DMS153 treated with DMSO at 0.1 percent for 48 hours (cell line): ENCODE measurements at regions not wholly inside any gene's neighbourhood (a gene's known extent, or its start where the extent isn't known, plus 50 kb on each side); places are given as distances from the start of the nearest gene placed in this dataset.
"Not testable (repeated sequence)": the region's sequence is repeated elsewhere in the genome, so short reads cannot be mapped to it uniquely, and the experiment has no call there.

Experiments
- DNase-seq: peaks from one replicate; lab custom pipeline; 2025; ENCODE audit not compliant: unreplicated experiment; lab: John Stamatoyannopoulos, UW

DNA sequence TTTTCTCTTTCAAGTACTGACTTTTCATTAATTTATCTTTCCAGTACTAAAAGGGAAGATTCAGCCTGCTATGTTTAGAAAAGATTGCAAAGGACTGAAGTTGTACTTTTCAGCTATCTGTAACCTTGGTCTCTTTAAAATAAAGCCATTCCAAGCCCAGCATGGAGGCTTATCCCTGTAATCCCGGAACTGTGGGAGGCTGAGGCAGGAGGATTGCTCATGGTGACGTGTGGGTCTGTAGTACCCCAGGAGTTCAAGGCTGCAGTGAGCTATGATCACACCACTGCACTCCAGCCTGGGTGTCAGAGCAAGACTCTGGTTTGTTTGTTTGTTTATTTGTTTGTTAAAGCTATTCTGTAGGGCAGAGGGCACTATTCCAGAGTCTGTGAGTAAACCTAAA is 50.6 kb upstream of the TMEM170B start:
- no peak for DNase-seq

DNA sequence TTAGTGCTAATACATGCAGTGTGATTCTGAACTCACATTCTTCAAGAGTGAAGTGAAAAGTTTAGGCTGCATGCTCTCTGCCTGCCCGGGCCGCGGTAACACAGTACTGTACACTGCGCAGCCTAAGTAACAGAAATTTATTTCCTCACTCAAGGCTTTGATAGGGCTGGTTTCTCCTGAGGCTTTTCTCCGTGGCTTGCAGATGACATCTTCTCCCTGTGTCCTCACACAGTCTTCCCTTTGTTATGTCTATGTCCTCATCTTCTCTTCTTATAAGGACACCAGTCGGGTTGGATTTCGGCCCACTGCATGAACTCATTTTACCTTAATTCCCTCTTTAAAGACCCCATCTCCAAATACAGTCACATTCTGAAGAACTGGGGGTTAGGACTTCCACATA is 51.1 kb upstream of the TMEM170B start:
- no peak for DNase-seq

DNA sequence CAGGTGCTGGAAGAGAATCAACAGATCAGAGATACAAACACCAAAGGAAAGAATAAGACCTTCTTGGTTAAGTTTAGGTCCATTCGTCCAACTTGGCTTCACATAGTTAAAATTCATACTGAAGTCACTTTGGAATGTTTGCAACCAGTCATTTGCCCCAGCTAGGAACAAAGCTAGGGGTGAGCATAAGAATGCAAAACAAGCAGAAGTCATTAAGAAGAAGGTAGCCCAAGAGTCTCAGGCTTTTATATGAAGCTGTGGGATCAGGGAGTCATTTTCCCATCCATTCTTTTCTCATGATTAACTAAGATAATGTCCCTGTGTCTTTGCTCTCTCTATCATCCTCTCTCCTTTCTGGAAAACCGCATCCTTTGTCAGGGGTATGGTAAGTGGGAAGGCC is 51.5 kb upstream of the TMEM170B start:
- DNase-seq: no peak

DNA sequence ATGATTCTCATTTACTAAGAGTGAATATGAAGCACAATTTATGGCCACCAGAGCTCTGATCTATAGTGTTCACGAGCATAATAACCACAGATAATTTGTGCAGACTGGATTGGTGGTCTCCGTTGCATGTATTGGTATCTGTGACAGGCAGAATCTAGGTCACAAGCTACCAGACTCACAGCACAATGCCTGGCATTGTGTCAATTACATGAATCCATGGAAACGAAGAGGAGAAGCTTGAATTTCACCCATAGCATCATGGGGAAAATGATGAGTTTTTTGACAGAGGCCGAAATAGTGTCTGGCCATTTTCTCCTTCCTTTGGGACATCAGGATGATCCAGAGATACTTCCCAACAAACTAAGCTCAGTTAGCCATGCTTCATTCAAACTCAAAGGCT is 52.3 kb upstream of the TMEM170B start:
- no peak for DNase-seq

DNA sequence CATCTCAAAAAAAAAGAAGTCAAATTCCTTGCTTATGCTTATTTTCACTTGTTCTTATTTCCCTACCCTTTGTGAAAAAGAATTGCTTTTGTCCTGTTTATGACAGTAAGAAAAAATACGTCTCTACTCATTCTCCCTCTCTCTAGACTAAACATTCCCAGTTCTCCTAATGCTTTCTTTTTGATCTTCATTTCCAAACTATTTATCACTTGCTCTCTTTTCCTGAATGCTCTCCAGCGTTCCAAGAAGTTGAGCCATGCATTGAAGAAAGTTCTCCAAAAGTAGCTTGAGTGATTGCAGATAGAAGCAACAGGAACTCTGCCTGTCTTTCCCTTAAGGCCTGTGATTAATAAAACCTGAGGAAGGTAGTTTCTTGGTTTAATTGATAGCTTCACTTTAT is 53.1 kb upstream of the TMEM170B start:
- DNase-seq: no peak

DNA sequence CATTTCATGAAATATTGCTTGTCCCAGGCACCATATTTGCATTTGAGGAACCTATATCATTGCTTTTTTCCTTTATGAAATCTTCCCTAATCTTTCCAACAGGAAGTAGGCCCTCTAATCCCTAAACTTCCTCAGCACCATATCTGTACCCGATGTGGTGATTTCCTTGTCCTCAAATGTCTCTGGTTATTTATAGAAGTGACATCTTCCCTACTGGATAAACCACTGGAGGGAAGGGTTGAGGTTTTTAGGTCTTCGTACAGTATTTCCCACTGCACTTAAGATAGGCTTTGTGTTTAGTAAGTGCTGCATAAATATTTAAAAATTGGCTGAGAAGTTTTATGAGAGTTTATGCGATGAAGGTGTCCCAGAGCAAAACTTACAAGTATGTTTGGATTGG is 54.9 kb upstream of the TMEM170B start:
- DNase-seq: no peak

DNA sequence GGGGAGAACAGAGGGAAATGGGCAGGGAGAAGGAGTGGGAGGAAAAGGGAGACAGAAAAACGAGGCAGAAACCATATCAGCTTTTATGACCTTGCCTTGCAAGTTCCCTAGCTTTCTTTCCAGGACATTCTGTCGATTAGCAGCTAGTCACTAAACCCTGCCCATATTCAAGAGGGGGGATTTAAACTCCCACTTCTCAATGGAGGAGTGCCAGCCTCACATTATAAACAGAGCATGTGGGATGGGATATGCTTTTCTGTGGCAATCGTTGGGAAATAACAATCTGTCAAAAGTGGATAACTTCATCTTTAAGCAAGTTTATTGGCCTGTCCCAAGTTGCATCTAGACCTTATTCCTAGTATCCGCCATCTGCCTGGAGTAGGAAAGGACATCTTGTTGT is 57.0 kb upstream of the TMEM170B start:
- DNase-seq: no peak

DNA sequence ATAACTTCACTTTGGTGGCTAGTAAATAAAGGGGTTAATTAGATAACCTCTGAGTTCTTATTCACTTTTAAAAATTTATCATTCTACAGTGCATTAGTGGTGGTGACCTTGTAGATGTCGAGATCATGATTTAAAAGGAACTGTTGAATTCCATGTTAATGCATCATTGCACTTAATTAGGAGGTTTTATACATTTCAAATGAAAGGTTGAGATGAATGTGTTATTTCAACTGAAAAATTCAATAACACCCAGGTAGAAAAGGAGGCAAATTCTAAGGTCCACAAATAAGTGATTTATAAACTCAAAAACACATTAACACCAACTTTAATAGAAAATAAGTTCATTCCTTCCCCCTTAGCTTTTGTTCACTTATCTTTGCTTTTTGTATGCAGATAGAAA is 58.3 kb upstream of the TMEM170B start:
- no peak for DNase-seq

DNA sequence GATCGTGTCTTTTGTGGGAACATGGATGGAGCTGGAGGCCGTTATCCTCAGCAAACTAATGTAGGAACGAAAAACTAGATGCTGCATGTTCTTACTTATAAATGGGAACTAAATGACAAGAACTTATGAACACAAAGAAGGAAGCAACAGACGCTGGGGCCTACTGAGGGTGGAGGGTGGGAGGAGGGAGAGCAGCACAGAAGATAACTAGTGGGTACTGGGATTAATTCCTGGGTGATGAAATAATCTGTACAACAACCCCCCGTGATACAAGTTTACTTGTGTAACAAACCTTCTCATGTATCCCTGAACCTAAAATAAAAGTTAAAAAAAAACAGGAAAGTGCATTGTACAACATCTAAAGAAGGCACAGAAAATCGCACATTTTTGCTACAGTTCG is 59.0 kb upstream of the TMEM170B start:
- DNase-seq: no peak

DNA sequence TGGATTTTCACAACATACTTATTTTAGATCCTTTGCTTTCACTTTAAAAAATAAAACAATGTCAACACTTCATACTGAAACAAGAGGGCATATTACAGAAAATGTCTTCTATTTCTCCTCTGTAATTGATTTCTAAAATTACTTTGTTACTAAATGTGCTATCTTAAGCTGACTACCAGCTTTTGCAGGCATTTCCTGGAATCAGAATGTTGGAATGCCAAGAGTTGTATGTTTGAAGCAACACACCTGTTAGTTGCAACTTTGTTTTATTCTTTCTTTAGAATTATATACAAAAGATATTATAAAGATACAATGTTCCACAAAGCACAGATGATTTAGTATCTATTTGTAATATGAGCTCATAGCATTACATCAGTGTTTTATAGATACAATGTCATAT is 62.5 kb upstream of the TMEM170B start:
- no peak for DNase-seq

DNA sequence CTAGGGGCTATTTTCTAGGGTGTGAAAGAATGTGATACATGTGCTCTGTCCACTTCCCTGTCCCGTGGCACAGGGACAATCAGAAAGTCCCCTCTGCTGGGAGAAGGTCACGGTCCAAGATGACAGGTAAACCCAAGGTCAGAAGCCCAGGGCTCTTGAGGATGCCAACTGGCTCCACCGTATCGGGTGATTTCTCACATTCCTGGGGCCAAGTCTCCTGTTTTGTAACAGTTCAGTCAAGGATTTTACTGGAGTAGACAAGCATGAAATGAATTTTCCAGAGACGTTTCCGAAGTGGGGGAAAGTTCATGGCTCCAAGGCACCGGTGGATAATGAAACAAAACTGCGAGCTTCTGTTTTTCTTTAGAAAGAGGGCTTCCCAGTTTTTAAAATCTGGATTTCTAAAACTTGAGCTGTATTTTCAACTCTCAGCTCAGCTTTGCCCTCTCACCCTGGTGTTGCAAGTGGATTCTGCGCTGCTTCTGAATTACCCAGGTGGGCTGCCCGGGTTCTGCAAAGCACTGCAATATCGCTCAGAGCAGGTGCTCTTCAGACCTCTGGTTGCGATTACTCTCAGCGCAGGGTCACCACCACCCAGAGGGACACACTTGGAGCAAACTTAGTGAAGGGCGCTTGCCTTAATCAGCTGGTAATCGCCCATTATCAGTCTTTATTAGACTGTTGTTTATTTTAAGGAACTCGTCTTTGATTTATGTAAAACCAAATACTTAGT is 64.4 kb upstream of the TMEM170B start:
- DNase-seq: no peak

DNA sequence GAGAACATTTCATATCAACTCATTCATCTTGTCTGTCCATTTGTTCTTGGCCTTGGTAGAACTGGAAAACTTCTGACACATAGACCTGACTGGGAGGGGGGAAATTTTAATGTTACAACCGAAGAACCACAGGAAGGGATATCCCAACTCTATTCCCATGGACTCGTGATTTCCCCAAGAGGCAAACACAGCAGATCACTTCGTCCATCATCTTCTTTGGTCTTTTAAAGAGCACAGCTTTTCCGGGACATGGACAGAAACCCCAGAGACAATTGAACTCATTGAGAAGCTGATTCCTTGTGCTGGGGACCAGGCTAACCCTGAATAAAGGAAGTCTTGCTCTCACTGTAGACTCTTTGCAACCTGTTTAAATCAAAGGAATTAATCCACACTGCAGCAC is 66.3 kb upstream of the TMEM170B start:
- DNase-seq: no peak

DNA sequence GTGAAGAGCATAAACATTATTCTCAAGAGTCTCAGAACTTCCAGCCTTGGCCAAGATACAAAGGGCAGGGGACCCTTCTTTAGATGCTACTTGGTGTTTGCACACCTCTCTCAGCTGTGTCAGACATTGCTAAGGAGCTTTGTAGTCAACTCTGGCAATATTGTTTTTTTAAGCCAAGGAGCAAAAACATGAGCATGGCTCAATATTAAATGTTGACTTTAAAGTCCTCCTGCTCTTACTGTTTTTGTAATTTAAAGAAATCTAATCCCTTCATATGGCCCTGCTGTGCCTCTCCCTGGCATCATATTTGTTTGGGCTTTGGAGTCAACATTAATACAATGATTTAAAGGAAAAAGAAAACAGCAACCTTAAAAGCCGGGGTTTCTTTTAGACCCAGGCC is 67.9 kb upstream of the TMEM170B start:
- DNase-seq: no peak

DNA sequence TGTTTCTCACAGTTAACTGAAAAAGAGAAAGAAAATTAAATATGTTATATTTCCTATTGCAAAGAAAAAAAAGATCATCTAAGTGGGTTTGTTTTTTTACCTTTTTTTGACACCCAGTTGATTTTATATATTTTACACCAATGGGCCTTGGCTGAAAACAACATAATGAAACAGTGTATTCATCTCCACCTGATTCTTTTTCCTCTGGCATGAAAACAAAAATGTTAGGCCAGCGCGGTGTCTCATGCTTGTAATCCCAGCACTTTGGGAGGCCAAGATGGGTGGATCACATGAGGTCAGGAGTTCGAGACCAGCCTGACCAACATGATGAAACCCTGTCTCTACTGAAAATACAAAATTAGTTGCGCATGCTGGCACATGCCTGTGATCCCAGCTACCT is 69.3 kb upstream of the TMEM170B start:
- not testable (repeated sequence) for DNase-seq

DNA sequence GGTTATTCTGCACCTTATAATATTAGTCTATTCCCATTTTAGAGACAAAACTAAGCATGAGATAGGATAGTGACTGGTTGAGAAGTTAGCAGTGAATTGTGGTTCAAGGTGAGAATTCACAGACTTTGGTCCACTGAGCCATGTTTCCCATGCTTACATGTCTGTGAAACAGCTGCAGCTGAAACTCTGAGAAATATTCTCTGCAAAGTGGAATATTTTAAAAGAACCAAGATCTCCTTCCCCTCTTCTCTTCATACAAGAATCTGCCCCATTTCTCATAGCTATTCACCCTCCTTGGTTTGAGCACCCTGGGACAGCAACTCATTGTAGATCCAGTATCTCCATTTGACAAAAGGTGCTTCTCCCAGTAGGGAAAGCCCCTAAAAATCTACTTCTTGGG is 70.2 kb upstream of the TMEM170B start:
- no peak for DNase-seq

DNA sequence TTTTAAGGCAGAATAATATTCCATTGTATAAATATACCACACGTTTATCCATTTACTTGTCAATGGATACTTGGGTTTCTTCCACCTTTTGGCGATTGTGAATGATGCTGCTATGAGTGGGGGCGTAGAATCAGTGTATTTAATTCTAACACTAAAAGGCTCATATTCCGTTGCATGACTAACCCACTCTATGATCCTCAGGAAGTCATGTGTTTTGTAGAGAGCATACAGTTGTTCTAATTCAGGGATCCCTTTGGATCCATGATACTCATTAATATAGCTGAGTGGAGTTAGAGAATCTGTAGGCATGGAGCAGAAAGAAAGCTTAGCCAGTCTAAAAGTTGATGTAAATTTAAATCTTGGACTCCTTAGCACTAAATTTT is 74.2 kb upstream of the TMEM170B start:
- DNase-seq: no peak

DNA sequence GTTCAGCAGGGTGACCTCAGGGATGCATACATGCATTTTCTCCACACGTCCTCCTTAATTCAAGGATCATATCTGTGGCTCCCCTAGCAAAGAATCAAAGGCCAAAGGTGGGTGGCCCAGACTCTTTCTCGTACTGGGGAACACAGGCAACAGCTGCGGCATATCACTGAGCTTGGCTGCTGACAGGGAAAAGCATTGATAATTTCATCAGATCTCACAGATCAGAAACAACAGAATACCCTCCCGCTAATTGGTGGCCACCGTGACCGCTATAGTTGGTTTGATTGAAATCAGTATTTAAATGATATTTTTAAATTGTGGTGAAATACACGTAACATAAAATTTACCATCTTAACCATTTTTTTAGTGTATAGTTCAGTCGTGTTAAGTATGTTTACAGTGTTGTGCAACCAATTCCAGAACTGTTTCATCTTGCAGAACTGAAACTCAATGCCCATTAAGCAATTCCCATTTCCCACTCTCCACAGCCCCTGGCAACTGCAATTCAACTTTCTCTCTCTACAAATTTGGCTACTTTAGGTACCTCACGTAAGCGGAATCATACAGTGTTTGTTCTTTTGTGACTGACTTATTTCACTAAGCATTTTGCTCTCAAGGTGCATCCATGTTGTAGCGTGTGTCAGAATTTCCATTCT is 74.7 kb upstream of the TMEM170B start:
- DNase-seq: no peak

DNA sequence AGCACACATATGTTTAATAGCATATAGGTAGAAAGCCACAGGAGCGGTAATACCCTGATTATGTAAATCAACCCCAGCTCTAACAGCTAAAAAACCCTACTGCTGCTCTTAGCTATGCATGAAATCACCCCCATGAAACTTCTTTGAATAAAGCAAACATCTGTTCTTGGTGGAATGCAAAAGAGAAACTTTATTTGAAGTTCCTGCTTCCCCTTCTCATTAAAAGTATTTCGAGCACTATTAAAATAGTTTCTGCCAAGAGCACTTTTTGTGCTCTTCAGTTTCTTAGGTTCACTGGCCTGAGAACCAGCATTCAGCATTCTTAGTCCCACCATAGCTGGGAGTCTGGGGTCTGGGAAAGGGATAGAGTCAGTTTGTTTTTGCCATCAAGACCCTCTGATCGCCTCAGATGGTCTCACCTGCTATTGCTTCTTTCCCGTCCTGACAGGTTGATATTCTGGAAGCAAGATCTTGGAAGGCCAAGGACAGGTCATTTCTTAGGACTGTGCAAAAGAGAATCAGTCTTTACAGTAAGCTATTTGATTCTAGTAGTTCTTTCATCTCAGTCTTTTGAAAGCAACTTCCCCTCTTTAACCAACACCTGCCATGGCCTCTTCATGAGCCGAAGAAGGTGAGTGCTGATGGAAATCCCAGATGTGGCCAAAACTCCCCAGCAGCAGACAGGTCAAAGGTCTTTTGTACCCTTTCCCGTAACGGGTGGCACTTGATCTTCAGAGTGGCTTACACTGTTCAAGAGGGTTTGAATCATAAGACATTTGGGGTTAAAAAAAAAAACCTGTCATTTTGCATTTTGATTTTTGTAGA is 76.5 kb upstream of the TMEM170B start:
- no peak for DNase-seq

DNA sequence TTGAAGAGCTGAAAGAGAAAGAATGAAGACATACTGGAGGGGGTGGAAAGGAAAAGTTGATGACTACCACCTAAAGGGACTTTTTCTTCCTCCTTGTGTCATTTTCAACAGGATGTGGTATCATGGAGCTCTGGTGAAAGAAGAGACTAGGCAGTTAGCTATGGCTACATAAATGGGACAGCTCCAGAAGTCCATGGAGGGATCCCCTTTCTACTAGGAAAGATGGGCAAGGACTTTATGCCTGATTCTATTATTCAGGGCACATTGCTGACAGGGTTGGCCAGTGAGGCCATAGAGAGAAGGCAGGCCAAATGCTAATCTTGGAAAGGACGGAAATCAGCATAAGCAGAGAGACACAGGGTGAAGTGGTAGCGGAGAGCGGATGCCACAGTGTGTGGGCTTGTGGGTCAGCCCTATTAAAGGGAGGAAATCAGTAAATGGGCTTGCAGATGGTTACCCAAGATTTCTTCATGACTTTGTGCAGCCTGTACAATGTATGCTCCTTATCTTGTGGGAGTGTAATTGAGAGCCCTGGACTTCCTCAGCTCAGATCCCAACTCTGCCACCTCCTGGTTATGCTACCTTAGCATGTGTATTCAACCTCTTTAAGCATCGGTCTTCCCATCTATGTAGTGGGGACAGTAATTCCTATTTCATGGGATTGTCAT is 77.4 kb upstream of the TMEM170B start:
- no peak for DNase-seq

DNA sequence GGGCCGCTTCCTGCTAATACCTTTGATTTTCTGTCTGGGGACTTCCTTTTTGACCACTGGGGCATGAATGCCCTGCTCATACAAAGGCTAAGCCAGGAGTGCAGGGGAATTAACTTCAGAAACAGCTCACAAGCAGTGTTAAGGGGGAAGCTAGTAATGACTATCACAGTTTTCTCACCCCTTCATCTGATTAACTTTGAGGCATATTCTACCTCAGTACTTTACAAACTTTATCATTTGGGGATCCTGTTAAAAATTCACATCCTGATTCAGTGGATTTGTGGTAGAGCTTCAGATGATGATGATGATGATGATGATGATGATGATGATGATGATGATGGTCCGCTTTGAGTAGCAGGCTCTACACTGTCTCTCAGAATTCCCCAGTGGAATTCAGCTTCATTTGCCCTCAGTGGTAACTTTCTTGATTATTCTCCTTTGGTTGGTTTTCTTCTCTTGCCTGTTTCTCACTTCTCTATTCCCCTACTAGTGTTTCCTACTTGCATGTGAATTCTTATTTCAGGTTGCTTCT is 78.4 kb upstream of the TMEM170B start:
- no peak for DNase-seq

DNA sequence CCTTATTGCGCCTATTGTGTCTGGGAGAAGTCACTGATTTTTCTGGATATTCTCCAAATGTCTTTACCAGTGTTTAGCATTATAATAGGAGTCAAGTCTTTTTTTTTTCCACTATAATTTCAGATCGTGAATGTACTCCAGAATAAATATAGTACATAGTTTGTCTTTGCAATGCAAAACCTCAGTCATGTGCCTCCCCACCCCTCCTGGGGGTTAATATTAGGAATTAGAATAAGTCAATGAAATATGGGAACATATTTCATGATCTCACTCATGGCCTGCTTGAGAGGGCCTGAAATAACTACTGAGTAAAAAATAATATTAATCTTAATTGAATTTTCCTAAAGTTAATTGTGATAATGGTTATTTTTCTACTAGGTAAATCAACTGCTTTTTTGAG is 79.0 kb upstream of the TMEM170B start:
- no peak for DNase-seq
